HEK293T (cell line): ENCODE measurements at regions not wholly inside any gene's neighbourhood (a gene's known extent, or its start where the extent isn't known, plus 50 kb on each side); places are given as distances from the start of the nearest gene placed in this dataset.

Source experiments
- CTCF ChIA-PET: fragments of 350-600 bp; formaldehyde crosslinking; extraction: SDS; loops from one replicate; lab custom pipeline; 2021; ENCODE audit warnings: antibody characterized with exemption, inconsistent platforms; lab: Yijun Ruan, JAX
- POLR2A ChIA-PET: fragments of 350-600 bp; formaldehyde crosslinking; extraction: SDS; loops from one replicate; lab custom pipeline; 2020; ENCODE audit warnings: antibody characterized with exemption, inconsistent platforms; lab: Yijun Ruan, JAX
- DNase-seq: peaks from one replicate; pipeline ENCODE4 v3.0.0; 2012; ENCODE audit warnings: mixed read lengths; ENCODE audit errors: extremely low spot score
- ARNT ChIP-seq: fragments of 450-650 bp; IDR thresholded peaks from 2 replicates; pipeline ENCODE4 v1.6.1; 2017; ENCODE audit warnings: mild to moderate bottlenecking
- BHLHE40 ChIP-seq: fragments of 450-650 bp; IDR thresholded peaks from 2 replicates; pipeline ENCODE4 v1.6.1; 2016; ENCODE audit warnings: mild to moderate bottlenecking, moderate library complexity, borderline replicate concordance
- CTBP1 ChIP-seq: fragments of 450-650 bp; IDR thresholded peaks from 2 replicates; pipeline ENCODE4 v1.6.1; 2016; ENCODE audit warnings: borderline replicate concordance
- ELF4 ChIP-seq: fragments of 450-650 bp; IDR thresholded peaks from 2 replicates; pipeline ENCODE4 v1.6.1; 2017; ENCODE audit warnings: antibody characterized with exemption
- FOXA1 ChIP-seq: fragments of 450-650 bp; IDR thresholded peaks from 2 replicates; pipeline ENCODE4 v1.6.1; 2016; ENCODE audit warnings: mild to moderate bottlenecking
- FOXK2 ChIP-seq: fragments of 450-650 bp; IDR thresholded peaks from 2 replicates; pipeline ENCODE4 v1.6.1; 2016; ENCODE audit warnings: mild to moderate bottlenecking
- FOXM1 ChIP-seq: fragments of 450-650 bp; IDR thresholded peaks from 2 replicates; pipeline ENCODE4 v1.6.1; 2017; ENCODE audit warnings: mild to moderate bottlenecking, borderline replicate concordance
- HDGF ChIP-seq: fragments of 450-650 bp; IDR thresholded peaks from 2 replicates; pipeline ENCODE4 v1.6.1; 2017; ENCODE audit warnings: antibody characterized with exemption, borderline replicate concordance
- L3MBTL2 ChIP-seq: fragments of 450-650 bp; conservative IDR thresholded peaks from 2 replicates; pipeline ENCODE4 v1.6.1; 2016; ENCODE audit warnings: mild to moderate bottlenecking
- LEF1 ChIP-seq: fragments of 450-650 bp; IDR thresholded peaks from 2 replicates; pipeline ENCODE4 v1.6.1; 2017; ENCODE audit warnings: mild to moderate bottlenecking, borderline replicate concordance
- NFRKB ChIP-seq: fragments of 450-650 bp; IDR thresholded peaks from 2 replicates; pipeline ENCODE4 v1.6.1; 2016; ENCODE audit warnings: mild to moderate bottlenecking, moderate library complexity
- SP1 ChIP-seq: fragments of 450-650 bp; IDR thresholded peaks from 2 replicates; pipeline ENCODE4 v1.6.1; 2017
- SUZ12 ChIP-seq: fragments of 450-650 bp; IDR thresholded peaks from 2 replicates; pipeline ENCODE4 v1.6.1; 2016; ENCODE audit warnings: mild to moderate bottlenecking
- TARDBP ChIP-seq: fragments of 450-650 bp; IDR thresholded peaks from 2 replicates; pipeline ENCODE4 v1.6.1; 2016
- ZNF384 ChIP-seq: fragments of 450-650 bp; IDR thresholded peaks from 2 replicates; pipeline ENCODE4 v1.6.1; 2016
- TF ChIP-seq, protein P1 (sequence below): fragments of 450-650 bp; IDR thresholded peaks from 2 replicates; pipeline ENCODE4 v1.6.1; 2016

DNA sequence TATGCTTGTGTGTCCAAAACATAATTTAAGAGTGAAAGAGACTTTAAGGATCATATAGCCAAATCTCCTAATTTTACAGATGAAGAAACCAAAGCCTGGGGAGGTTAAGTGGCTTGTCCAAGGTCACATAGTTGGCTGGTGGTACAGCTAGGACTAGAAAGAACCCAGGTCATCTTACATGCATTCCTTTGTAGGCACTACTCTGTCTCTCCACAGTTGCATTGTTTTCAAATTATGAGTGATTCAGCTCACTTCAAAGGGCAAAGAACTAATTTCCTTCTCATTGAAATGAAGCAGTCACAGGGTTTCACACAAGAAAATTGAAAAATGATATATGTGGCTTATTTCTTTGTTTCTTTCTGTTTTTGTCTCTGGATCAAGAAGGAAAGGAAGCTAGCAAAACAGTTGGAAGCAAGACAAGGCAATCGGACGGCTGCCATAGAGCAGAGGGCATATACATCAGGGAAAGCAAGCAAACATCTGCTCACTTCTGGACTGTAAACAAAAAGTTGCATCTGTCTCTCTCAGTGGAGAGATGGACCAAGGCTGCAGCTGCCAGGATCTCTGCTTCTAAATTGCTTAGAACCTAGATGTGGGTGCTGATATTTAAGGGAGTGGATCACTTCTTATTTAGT is 107.5 kb upstream of the AMOT start:
- ChIA-PET CTCF (no interaction called here), POLR2A (no interaction called here)
- TF ChIP-seq HDGF (no peak), SP1 (no peak), SUZ12 (no peak), NFRKB (no peak), ELF4 (no peak), ZNF384 (no peak), LEF1 (no peak), FOXA1 (no peak), ARNT (no peak), FOXM1 (no peak), BHLHE40 (no peak), CTBP1 (no peak), L3MBTL2 (no peak), FOXK2 (no peak), TARDBP (no peak)
- TF ChIP-seq, protein P1, sequence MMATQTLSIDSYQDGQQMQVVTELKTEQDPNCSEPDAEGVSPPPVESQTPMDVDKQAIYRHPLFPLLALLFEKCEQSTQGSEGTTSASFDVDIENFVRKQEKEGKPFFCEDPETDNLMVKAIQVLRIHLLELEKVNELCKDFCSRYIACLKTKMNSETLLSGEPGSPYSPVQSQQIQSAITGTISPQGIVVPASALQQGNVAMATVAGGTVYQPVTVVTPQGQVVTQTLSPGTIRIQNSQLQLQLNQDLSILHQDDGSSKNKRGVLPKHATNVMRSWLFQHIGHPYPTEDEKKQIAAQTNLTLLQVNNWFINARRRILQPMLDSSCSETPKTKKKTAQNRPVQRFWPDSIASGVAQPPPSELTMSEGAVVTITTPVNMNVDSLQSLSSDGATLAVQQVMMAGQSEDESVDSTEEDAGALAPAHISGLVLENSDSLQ = no peak
- DNase-seq = no peak

GRCh38 chrX:112946227-112946626 is 105.6 kb upstream of the AMOT start:
- TF ChIP-seq LEF1 = no peak
- ChIA-PET POLR2A (no interaction called here), CTCF (interaction anchor here (0.7 kb wide), 1 partner anchor 1829 kb away, joined by 3 read pairs; no protein-coding TSS in a partner anchor)
- DNase-seq = no peak

- no peak for DNase-seq
- TF ChIP-seq, protein P1 = no peak
- no peak for TF ChIP-seq FOXK2
- no peak for TF ChIP-seq SUZ12
- no peak for TF ChIP-seq NFRKB
- TF ChIP-seq SP1 = no peak
- TF ChIP-seq ARNT = no peak
- no peak for TF ChIP-seq FOXA1
- TF ChIP-seq CTBP1 = no peak
- TF ChIP-seq HDGF = no peak
- TF ChIP-seq FOXM1 = no peak
- TF ChIP-seq BHLHE40 = no peak
- CTCF ChIA-PET = interaction anchor here (0.7 kb wide), 1 partner anchor 1829 kb away, joined by 3 read pairs; no protein-coding TSS in a partner anchor
- POLR2A ChIA-PET = no interaction called here
Measured at GRCh38 chrX:112945826-112946225, 105.2 kb upstream of the AMOT start.

GRCh38 chrX:112941209-112941837 is 100.7 kb upstream of the AMOT start:
- DNase-seq = no peak
- TF ChIP-seq BHLHE40 (no peak), SP1 (no peak), FOXA1 (no peak), TARDBP (no peak), HDGF (no peak), ELF4 (no peak), SUZ12 (no peak), ARNT (no peak)
- CTCF ChIA-PET = interaction anchor here (0.9 kb wide), 1 partner anchor 11 kb away, joined by 3 read pairs; no protein-coding TSS in a partner anchor
- POLR2A ChIA-PET = interaction anchor here (0.6 kb wide), 1 partner anchor 116 kb away, joined by 3 read pairs; no protein-coding TSS in a partner anchor

GRCh38 chrX:112935029-112935428 is 94.4 kb upstream of the AMOT start:
- CTCF ChIA-PET = no interaction called here
- TF ChIP-seq FOXM1 (no peak), ELF4 (no peak), SUZ12 (no peak), ARNT (no peak), SP1 (no peak), FOXK2 (no peak), NFRKB (no peak), LEF1 (no peak)
- DNase-seq = no peak
- POLR2A ChIA-PET = no interaction called here

DNA sequence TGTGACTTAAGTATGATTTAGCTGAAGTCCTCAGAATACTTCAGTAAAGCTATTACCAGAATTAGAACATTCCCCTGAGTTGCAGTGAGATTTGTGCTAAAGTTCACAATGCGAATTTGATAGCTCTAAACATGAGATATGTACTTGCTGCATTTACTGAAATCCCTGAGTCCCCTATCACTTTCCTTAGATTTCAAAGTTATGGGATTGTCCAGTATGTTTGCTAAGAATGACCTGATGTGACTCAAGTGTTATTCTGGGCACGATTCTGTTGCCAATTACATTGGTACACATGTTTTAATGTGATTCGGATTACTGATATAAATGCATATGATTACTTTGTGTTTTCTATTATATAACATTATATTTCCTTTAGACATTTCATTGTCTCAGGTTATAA is 91.3 kb upstream of the AMOT start:
- POLR2A ChIA-PET = no interaction called here
- CTCF ChIA-PET = no interaction called here
- TF ChIP-seq FOXM1 = no peak
- TF ChIP-seq ARNT = no peak
- TF ChIP-seq, protein P1 = no peak
- TF ChIP-seq FOXA1 = no peak
- TF ChIP-seq LEF1 = no peak
- no peak for TF ChIP-seq TARDBP
- TF ChIP-seq FOXK2 = no peak
- no peak for TF ChIP-seq BHLHE40
- no peak for TF ChIP-seq ELF4
- TF ChIP-seq SP1 = no peak
- no peak for TF ChIP-seq ZNF384
- TF ChIP-seq L3MBTL2 = no peak
- no peak for TF ChIP-seq SUZ12
- no peak for TF ChIP-seq HDGF
- TF ChIP-seq NFRKB = no peak
- TF ChIP-seq CTBP1 = no peak
- no peak for DNase-seq
